GM23248 (cell line): ENCODE measurements at regions not wholly inside any gene's neighbourhood (a gene's known extent, or its start where the extent isn't known, plus 50 kb on each side); places are given as distances from the start of the nearest gene placed in this dataset.

Experiments used
- DNase-seq: peaks from one replicate; pipeline ENCODE4 v3.0.0-alpha.2; 2015
- H2AFZ ChIP-seq: fragments of 200-600 bp; sonication (generic); 2 replicates; pipeline ENCODE4 v1.6.1; 2016; ENCODE audit warnings: antibody characterized with exemption
- H3F3A ChIP-seq: fragments of 200-600 bp; sonication (generic); 2 replicates; pipeline ENCODE4 v1.6.1; 2016; ENCODE audit warnings: mild to moderate bottlenecking, antibody characterized with exemption, mixed run types; ENCODE audit not compliant: insufficient read depth
- H3K27ac ChIP-seq: fragments of 200-600 bp; sonication (generic); 2 replicates; pipeline ENCODE4 v1.5.1; 2016; ENCODE audit warnings: mild to moderate bottlenecking
- H3K27me3 ChIP-seq: fragments of 200-600 bp; sonication (generic); replicated peaks from 2 replicates; pipeline ENCODE4 v1.6.1; 2016; ENCODE audit warnings: mild to moderate bottlenecking; ENCODE audit not compliant: insufficient read depth
- H3K36me3 ChIP-seq: fragments of 200-600 bp; sonication (generic); 2 replicates; pipeline ENCODE4 v1.6.1; 2016; ENCODE audit warnings: low read depth, mild to moderate bottlenecking
- H3K4me1 ChIP-seq: fragments of 200-600 bp; sonication (generic); 2 replicates; pipeline ENCODE4 v1.6.1; 2016; ENCODE audit warnings: mild to moderate bottlenecking; ENCODE audit not compliant: insufficient read depth
- H3K4me2 ChIP-seq: fragments of 200-600 bp; sonication (generic); one replicate; pipeline ENCODE4 v1.6.1; 2016; ENCODE audit warnings: mild to moderate bottlenecking; ENCODE audit not compliant: unreplicated experiment
- H3K4me3 ChIP-seq: fragments of 200-600 bp; sonication (generic); 2 replicates; pipeline ENCODE4 v1.5.1; 2016; ENCODE audit warnings: mild to moderate bottlenecking
- H3K79me2 ChIP-seq: fragments of 200-600 bp; sonication (generic); 2 replicates; pipeline ENCODE4 v1.6.1; 2016; ENCODE audit warnings: mild to moderate bottlenecking; ENCODE audit not compliant: insufficient read depth
- H3K9ac ChIP-seq: fragments of 200-600 bp; sonication (generic); 2 replicates; pipeline ENCODE4 v1.6.1; 2016; ENCODE audit warnings: mild to moderate bottlenecking
- H3K9me2 ChIP-seq: fragments of 200-600 bp; sonication (generic); 2 replicates; pipeline ENCODE4 v1.6.1; 2016; ENCODE audit warnings: mixed run types, mild to moderate bottlenecking, moderate library complexity; ENCODE audit not compliant: insufficient read depth
- H3K9me3 ChIP-seq: fragments of 200-600 bp; sonication (generic); one replicate; pipeline ENCODE4 v1.6.1; 2017; ENCODE audit warnings: low read depth
- H4K20me1 ChIP-seq: fragments of 200-600 bp; sonication (generic); 2 replicates; pipeline ENCODE4 v1.6.0; 2016; ENCODE audit not compliant: insufficient read depth
- EZH2 ChIP-seq: fragments of 200-600 bp; sonication (generic); IDR thresholded peaks from 2 replicates; pipeline ENCODE4 v1.6.1; 2018; ENCODE audit warnings: antibody characterized with exemption, mild to moderate bottlenecking; ENCODE audit not compliant: insufficient read depth, poor library complexity, severe bottlenecking
- EZH2phosphoT487 ChIP-seq: fragments of 200-600 bp; sonication (generic); IDR thresholded peaks from 2 replicates; pipeline ENCODE4 v1.6.1; 2018; ENCODE audit warnings: antibody characterized with exemption, moderate library complexity, mild to moderate bottlenecking, low read depth; ENCODE audit not compliant: insufficient read depth
- WGBS, 2 experiments: methylation state at CpG; one replicate each; pipeline ENCODE4 v1.1.6; 2015 to 2017; ENCODE audit warnings: low lambda C conversion rate in 2 of 2, low coverage in 1 of 2; ENCODE audit errors: missing lambda C conversion rate in 2 of 2; 5-methylcytosine and 5-hydroxymethylcytosine counted together
- in situ Hi-C: fragments of 300-500 bp; cut with MboI; formaldehyde crosslinking; loops from 2 replicates; pipeline ENCODE4 v1.15.0; 2020

GRCh38 chr7:65317372-65317771, 56.3 kb upstream of the ZNF92 start:
- H3K9ac ChIP-seq = no peak overlapping the region
- TF ChIP-seq EZH2 (no peak), EZH2phosphoT487 (no peak)
- H3K4me3 ChIP-seq = no peak overlapping the region
- in situ Hi-C loops = no loop called here
- DNase-seq = no peak
- peaks cover 7% of the 10 kb centered on the region for H3K27me3 ChIP-seq
- H3F3A ChIP-seq = 0 out of 2 replicates have a peak, but pooled peaks cover 3% of the 10 kb centered on the region
- no peaks in the 10 kb centered on the region for H4K20me1 ChIP-seq
- no peaks in the 10 kb centered on the region for H3K79me2 ChIP-seq
- no peaks in the 10 kb centered on the region for H3K4me1 ChIP-seq
- H3K27ac ChIP-seq = no peak overlapping the region
- no peaks in the 10 kb centered on the region for H3K36me3 ChIP-seq
- no peak overlapping the region for H2AFZ ChIP-seq
- H3K9me2 ChIP-seq = no peaks in the 10 kb centered on the region
- 58 to 68% methylated on average over 3 of the region's 3 CpGs for WGBS, 2 experiments
- H3K4me2 ChIP-seq = no peak overlapping the region
- no peaks in the 10 kb centered on the region for H3K9me3 ChIP-seq

GRCh38 chr7:65310761-65311160, 62.9 kb upstream of the ZNF92 start:
- DNase-seq = no peak
- no peaks in the 10 kb centered on the region for H3K79me2 ChIP-seq
- no peaks in the 10 kb centered on the region for H3K9me3 ChIP-seq
- in situ Hi-C loops = no loop called here
- H3K27me3 ChIP-seq = peaks cover 7% of the 10 kb centered on the region; the same call in 1 of the 2 replicates
- no peaks in the 10 kb centered on the region for H3K4me1 ChIP-seq
- H3K9me2 ChIP-seq = no peaks in the 10 kb centered on the region
- H3K27ac ChIP-seq = no peak overlapping the region
- no peaks in the 10 kb centered on the region for H4K20me1 ChIP-seq
- no peak overlapping the region for H3K4me2 ChIP-seq
- H3K4me3 ChIP-seq = no peak overlapping the region
- no peak for TF ChIP-seq EZH2
- no peak for TF ChIP-seq EZH2phosphoT487
- no peaks in the 10 kb centered on the region for H3K36me3 ChIP-seq
- WGBS, 2 experiments = 56 to 66% methylated on average over 6 of the region's 6 CpGs
- H3F3A ChIP-seq = no peaks in the 10 kb centered on the region
- no peak overlapping the region for H2AFZ ChIP-seq
- H3K9ac ChIP-seq = no peak overlapping the region

- Histone ChIP-seq H3K27ac (no peak overlapping the region), H4K20me1 (no peaks in the 10 kb centered on the region), H3K9me3 (no peaks in the 10 kb centered on the region), H3K79me2 (no peaks in the 10 kb centered on the region), H3K4me1 (no peaks in the 10 kb centered on the region), H3K9me2 (no peaks in the 10 kb centered on the region), H3K4me2 (no peak overlapping the region), H2AFZ (no peak overlapping the region), H3K27me3 (peaks cover 14% of the 10 kb centered on the region; the same call in 1 of the 2 replicates), H3K4me3 (no peak overlapping the region), H3F3A (no peaks in the 10 kb centered on the region), H3K36me3 (no peaks in the 10 kb centered on the region), H3K9ac (no peak overlapping the region)
- 36 to 43% methylated on average over 2 of the region's 2 CpGs for WGBS, 2 experiments
- no peak for DNase-seq
- in situ Hi-C loops = no loop called here
- TF ChIP-seq EZH2 (no peak), EZH2phosphoT487 (no peak)
Measured at GRCh38 chr7:65308300-65308678, 65.4 kb upstream of the ZNF92 start.

- Histone ChIP-seq H3K79me2 (no peaks in the 10 kb centered on the region), H3K9ac (no peak overlapping the region), H3K36me3 (no peaks in the 10 kb centered on the region), H2AFZ (no peak overlapping the region), H3K27ac (no peak overlapping the region), H3K4me2 (no peak overlapping the region), H3K4me3 (no peak overlapping the region), H3K9me2 (no peaks in the 10 kb centered on the region), H3K27me3 (peaks cover 14% of the 10 kb centered on the region; the same call in 1 of the 2 replicates), H3F3A (no peaks in the 10 kb centered on the region), H4K20me1 (no peaks in the 10 kb centered on the region), H3K9me3 (no peaks in the 10 kb centered on the region), H3K4me1 (no peaks in the 10 kb centered on the region)
- in situ Hi-C loops = no loop called here
- no peak for TF ChIP-seq EZH2phosphoT487
- TF ChIP-seq EZH2 = no peak
- DNase-seq = peak; percentile 50
- 25 to 32% methylated on average over 8 of the region's 8 CpGs for WGBS, 2 experiments
Measured at GRCh38 chr7:65307651-65308299, 65.9 kb upstream of the ZNF92 start.

- Histone ChIP-seq H3K4me1 (no peaks in the 10 kb centered on the region), H3K79me2 (no peaks in the 10 kb centered on the region), H3K27me3 (peaks cover 19% of the 10 kb centered on the region; the same call in 1 of the 2 replicates), H4K20me1 (no peaks in the 10 kb centered on the region), H2AFZ (no peak overlapping the region), H3K4me3 (no peak overlapping the region), H3K9ac (no peak overlapping the region), H3K9me3 (no peaks in the 10 kb centered on the region), H3F3A (no peaks in the 10 kb centered on the region), H3K36me3 (no peaks in the 10 kb centered on the region), H3K9me2 (no peaks in the 10 kb centered on the region), H3K27ac (no peak overlapping the region), H3K4me2 (no peak overlapping the region)
- DNase-seq = no peak
- in situ Hi-C loops = no loop called here
- no peak for TF ChIP-seq EZH2
- TF ChIP-seq EZH2phosphoT487 = no peak
- WGBS, 2 experiments = 59 to 83% methylated on average over 1 of the region's 1 CpG
Measured at GRCh38 chr7:65304175-65304574, 69.5 kb upstream of the ZNF92 start.
